Stimulated activated CD4-positive, alpha-beta T cell treated with anti-CD3 and anti-CD28 coated beads, Interleukin-15, amount 100 ng/mL, for 1 hour (primary cell): ENCODE measurements at regions not wholly inside any gene's neighbourhood (a gene's known extent, or its start where the extent isn't known, plus 50 kb on each side); places are given as distances from the start of the nearest gene placed in this dataset.

Source experiments
- DNase-seq, 2 donors: peaks; one replicate each; pipeline ENCODE4 v3.0.0-alpha.2; 2020; ENCODE audit warnings: low read depth in 1 of 2, low spot score in 1 of 2

GRCh38 chr20:40410028-40410427 lies 279.0 kb downstream of the MAFB start:
- no peak for DNase-seq

GRCh38 chr20:40397467-40397866 lies 291.6 kb downstream of the MAFB start:
- DNase-seq = no peak

- DNase-seq = no peak
Observed at GRCh38 chr20:40393197-40394079, 295.6 kb downstream of the MAFB start.

- DNase-seq = no peak
Observed at GRCh38 chr20:40390654-40391053, 298.4 kb downstream of the MAFB start.

- DNase-seq = no peak
Observed at GRCh38 chr20:40370800-40371199, 318.2 kb downstream of the MAFB start.

GRCh38 chr20:40368876-40369275 lies 320.2 kb downstream of the MAFB start:
- DNase-seq = no peak

GRCh38 chr20:40361916-40362315 lies 327.1 kb downstream of the MAFB start:
- no peak for DNase-seq

GRCh38 chr20:40359131-40359912 lies 329.7 kb downstream of the MAFB start:
- DNase-seq = no peak

- DNase-seq = no peak
Observed at GRCh38 chr20:40354880-40355279, 334.2 kb downstream of the MAFB start.

- DNase-seq = no peak
Observed at GRCh38 chr20:40343390-40343789, 345.6 kb downstream of the MAFB start.

GRCh38 chr20:40341561-40341960 lies 347.5 kb downstream of the MAFB start:
- no peak for DNase-seq

- no peak for DNase-seq
Observed at GRCh38 chr20:40339661-40340449, 349.2 kb downstream of the MAFB start.

- no peak for DNase-seq
Observed at GRCh38 chr20:40336533-40336932, 352.5 kb downstream of the MAFB start.

GRCh38 chr20:40335901-40336351 lies 353.1 kb downstream of the MAFB start:
- DNase-seq = no peak

- DNase-seq = no peak
Observed at GRCh38 chr20:40335437-40335836, 353.6 kb downstream of the MAFB start.

- no peak for DNase-seq
Observed at GRCh38 chr20:40333591-40333990, 355.4 kb downstream of the MAFB start.

- DNase-seq = no peak
Observed at GRCh38 chr20:40331807-40332560, 357.1 kb downstream of the MAFB start.

GRCh38 chr20:40331249-40331648 lies 357.8 kb downstream of the MAFB start:
- DNase-seq = no peak

- no peak for DNase-seq
Observed at GRCh38 chr20:40329321-40329720, 359.7 kb downstream of the MAFB start.

- no peak for DNase-seq
Observed at GRCh38 chr20:40326784-40327183, 362.3 kb downstream of the MAFB start.
